ENCODE measurements at regions not wholly inside any gene's neighbourhood (a gene's known extent, or its start where the extent isn't known, plus 50 kb on each side); places are given as distances from the start of the nearest gene placed in this dataset.

DNA sequence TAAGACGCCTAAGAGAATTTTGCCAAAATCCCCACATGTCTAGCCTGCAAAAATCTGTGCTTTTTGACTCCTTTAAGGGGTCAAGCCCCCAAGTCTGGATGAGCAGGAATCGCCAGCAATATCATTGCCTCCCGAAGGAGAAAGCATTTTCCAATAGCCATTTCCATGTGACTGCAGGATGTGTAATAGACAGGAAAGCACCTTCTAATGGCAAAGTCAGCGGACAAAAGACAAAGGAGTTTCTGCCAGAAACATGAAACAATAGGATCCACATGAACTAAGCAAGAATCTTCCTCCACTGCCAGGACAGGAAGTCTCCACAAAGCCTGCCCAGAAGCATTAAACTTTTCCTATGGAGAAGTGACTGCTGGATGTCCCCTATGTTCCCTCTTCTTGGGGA is 177.1 kb upstream of the PCSK5 start:
- no peak overlapping the region for H3K4me3 ChIP-seq (ENCODE audit: low read depth, low read length)
- TF ChIP-seq, protein P1, sequence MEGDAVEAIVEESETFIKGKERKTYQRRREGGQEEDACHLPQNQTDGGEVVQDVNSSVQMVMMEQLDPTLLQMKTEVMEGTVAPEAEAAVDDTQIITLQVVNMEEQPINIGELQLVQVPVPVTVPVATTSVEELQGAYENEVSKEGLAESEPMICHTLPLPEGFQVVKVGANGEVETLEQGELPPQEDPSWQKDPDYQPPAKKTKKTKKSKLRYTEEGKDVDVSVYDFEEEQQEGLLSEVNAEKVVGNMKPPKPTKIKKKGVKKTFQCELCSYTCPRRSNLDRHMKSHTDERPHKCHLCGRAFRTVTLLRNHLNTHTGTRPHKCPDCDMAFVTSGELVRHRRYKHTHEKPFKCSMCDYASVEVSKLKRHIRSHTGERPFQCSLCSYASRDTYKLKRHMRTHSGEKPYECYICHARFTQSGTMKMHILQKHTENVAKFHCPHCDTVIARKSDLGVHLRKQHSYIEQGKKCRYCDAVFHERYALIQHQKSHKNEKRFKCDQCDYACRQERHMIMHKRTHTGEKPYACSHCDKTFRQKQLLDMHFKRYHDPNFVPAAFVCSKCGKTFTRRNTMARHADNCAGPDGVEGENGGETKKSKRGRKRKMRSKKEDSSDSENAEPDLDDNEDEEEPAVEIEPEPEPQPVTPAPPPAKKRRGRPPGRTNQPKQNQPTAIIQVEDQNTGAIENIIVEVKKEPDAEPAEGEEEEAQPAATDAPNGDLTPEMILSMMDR (IDR thresholded peaks at IDR 0.05; ENCODE audit: insufficient read depth, low read depth, low read length) = no peak
- DNase-seq (ENCODE audit: low read depth) = no peak

DNA sequence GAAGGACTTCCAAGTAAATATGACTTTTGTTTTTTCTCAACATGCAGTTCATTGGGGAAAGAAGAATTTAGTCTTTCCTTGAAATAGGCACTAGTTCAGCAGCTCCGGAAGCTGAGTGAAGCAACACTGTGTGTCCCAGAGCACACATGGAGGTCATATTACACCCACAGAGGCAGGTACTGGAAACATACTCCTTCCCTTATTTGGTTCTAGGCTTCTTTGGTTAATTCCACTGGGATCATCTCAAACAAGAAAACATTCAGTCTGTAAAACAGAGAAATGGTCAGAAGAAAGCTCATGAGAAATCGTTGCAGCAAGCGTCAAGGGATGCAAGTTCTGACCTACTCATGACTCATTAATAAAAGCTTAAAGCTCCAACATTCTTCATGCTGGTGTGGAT is 175.1 kb upstream of the PCSK5 start:
- H3K4me3 ChIP-seq (ENCODE audit: low read depth, low read length) = no peak overlapping the region
- DNase-seq (ENCODE audit: low read depth) = peak; percentile 1
- TF ChIP-seq, protein P1 (IDR thresholded peaks at IDR 0.05; ENCODE audit: insufficient read depth, low read depth, low read length) = no peak

DNA sequence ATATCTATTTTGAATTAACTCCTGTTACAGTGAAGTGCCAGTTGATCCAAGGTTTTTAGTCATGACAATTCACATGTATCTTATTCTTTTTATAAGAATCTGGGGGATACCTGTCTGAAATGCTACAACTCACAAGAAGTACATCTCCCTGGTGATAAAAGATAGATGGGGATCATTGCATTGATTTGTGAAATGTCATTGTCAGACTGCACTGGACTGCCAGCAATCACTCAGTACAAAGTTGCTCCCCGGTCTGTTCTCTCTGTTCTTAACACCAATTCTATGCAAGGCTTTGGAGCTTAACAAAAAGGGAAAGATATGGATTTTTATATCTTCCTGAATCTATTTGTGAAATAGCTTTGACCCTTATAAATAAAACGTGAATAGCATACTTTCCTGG is 171.8 kb upstream of the PCSK5 start:
- no peak overlapping the region for H3K4me3 ChIP-seq (ENCODE audit: low read depth, low read length)
- TF ChIP-seq, protein P1 (IDR thresholded peaks at IDR 0.05; ENCODE audit: insufficient read depth, low read depth, low read length) = no peak
- no peak for DNase-seq (ENCODE audit: low read depth)

DNA sequence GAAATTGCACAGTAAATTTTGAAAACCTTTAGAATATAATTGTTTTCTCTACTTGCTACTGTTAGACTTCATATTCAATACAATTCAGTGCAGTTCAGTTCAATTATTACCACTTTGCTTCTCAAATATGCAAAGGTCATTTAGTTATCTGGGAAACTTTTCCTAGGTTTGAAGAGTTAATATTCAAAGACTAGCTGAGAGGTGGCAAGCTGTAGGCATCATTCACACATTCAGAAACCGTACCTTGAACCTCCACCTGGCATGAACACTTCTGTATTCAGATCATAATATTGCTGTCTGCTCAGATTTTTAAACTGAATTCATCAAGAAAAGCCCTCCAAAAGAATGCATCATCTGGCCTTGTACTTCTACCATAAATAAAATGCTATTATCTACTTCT is 162.1 kb upstream of the PCSK5 start:
- H3K4me3 ChIP-seq (ENCODE audit: low read depth, low read length) = no peak overlapping the region
- TF ChIP-seq, protein P1 (IDR thresholded peaks at IDR 0.05; ENCODE audit: insufficient read depth, low read depth, low read length) = no peak
- DNase-seq (ENCODE audit: low read depth) = no peak

DNA sequence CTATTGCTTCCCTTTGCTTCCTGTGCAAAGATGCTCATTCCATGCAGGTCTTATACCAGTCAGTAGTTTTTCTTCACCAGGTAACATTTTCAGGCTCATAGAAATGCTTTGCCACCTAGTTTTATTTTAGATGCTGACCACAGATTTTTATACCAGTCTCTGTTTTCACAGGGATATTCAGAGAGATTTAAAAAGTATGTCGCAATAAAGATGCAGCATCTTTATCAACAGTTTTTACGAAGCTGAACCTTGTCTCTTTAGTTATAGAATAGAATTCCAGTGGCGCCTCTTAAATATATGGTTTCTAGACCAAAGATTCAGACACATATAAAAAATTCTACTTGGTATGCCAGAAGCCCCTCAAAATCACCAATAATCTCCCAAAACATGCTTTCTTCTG is 155.7 kb upstream of the PCSK5 start:
- TF ChIP-seq, protein P1 (IDR thresholded peaks at IDR 0.05; ENCODE audit: insufficient read depth, low read depth, low read length) = no peak
- no peak for DNase-seq (ENCODE audit: low read depth)
- no peak overlapping the region for H3K4me3 ChIP-seq (ENCODE audit: low read depth, low read length)

DNA sequence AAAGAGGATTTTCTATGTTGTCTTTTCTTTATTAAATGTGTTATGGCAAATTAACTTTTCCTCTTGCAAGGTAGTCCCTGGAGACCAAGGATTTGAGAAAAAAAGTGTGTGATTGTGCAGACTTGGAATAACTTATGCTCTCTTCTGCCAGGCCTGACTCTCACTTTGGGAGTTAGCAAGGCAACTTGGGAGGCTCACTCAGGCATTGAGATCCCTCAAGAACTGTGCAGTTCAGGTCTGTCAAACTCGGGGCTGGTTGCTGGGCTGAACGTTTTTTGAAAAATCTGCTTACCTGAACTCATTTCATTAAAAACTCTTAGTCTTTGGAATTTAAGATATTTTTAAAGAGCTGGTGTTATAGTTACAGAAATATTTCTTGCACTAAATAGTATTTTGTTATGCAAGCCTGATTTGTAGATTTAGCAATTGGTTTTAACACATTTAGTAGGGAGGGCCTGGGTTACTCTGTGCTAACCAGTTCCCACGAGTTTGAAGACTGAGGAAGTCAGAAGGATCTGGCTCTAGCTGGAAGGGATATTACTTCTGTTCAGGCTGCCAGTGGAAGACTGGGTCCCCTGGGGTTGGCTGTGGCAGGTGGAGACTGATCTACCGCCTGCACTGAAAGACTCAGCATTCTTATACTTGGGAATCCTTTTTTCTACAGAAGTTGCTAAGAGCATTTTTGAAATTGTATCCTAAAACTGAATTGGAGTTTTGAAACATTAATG is 150.4 kb upstream of the PCSK5 start:
- no peak overlapping the region for H3K4me3 ChIP-seq (ENCODE audit: low read depth, low read length)
- TF ChIP-seq, protein P1 (IDR thresholded peaks at IDR 0.05; ENCODE audit: insufficient read depth, low read depth, low read length) = no peak
- DNase-seq (ENCODE audit: low read depth) = no peak

DNA sequence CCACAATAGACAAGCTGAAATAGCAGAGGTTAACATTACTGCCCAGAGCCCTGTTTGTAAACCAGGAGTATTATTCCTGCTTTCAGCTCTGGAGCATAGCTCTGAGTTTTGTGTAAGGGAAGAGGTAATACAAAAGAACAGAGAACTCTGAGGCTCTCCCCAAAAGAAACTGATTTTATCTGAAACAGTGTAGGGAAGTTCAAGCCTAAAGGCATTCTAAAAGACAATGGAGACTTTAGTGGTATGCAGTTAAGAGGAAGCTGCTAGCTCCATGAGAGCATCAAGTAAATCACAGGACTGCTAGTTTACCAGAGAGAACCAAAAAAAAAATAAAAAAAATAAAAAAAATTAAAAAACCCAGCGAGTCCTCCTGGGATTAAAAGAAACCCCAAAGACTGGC is 146.6 kb upstream of the PCSK5 start:
- no peak overlapping the region for H3K4me3 ChIP-seq (ENCODE audit: low read depth, low read length)
- DNase-seq (ENCODE audit: low read depth) = no peak
- TF ChIP-seq, protein P1 (IDR thresholded peaks at IDR 0.05; ENCODE audit: insufficient read depth, low read depth, low read length) = no peak

Measured in fibroblast of villous mesenchyme (primary cell).